GM23248 (cell line): ENCODE measurements at regions not wholly inside any gene's neighbourhood (a gene's known extent, or its start where the extent isn't known, plus 50 kb on each side); places are given as distances from the start of the nearest gene placed in this dataset.
"Not testable (repeated sequence)": the region's sequence is repeated elsewhere in the genome, so short reads cannot be mapped to it uniquely, and the experiment has no call there.

Experiments used
- DNase-seq: peaks from one replicate; pipeline ENCODE4 v3.0.0-alpha.2; 2015
- H2AFZ ChIP-seq: fragments of 200-600 bp; sonication (generic); 2 replicates; pipeline ENCODE4 v1.6.1; 2016; ENCODE audit warnings: antibody characterized with exemption
- H3F3A ChIP-seq: fragments of 200-600 bp; sonication (generic); 2 replicates; pipeline ENCODE4 v1.6.1; 2016; ENCODE audit warnings: mild to moderate bottlenecking, antibody characterized with exemption, mixed run types; ENCODE audit not compliant: insufficient read depth
- H3K27ac ChIP-seq: fragments of 200-600 bp; sonication (generic); 2 replicates; pipeline ENCODE4 v1.5.1; 2016; ENCODE audit warnings: mild to moderate bottlenecking
- H3K27me3 ChIP-seq: fragments of 200-600 bp; sonication (generic); replicated peaks from 2 replicates; pipeline ENCODE4 v1.6.1; 2016; ENCODE audit warnings: mild to moderate bottlenecking; ENCODE audit not compliant: insufficient read depth
- H3K36me3 ChIP-seq: fragments of 200-600 bp; sonication (generic); 2 replicates; pipeline ENCODE4 v1.6.1; 2016; ENCODE audit warnings: low read depth, mild to moderate bottlenecking
- H3K4me1 ChIP-seq: fragments of 200-600 bp; sonication (generic); 2 replicates; pipeline ENCODE4 v1.6.1; 2016; ENCODE audit warnings: mild to moderate bottlenecking; ENCODE audit not compliant: insufficient read depth
- H3K4me2 ChIP-seq: fragments of 200-600 bp; sonication (generic); one replicate; pipeline ENCODE4 v1.6.1; 2016; ENCODE audit warnings: mild to moderate bottlenecking; ENCODE audit not compliant: unreplicated experiment
- H3K4me3 ChIP-seq: fragments of 200-600 bp; sonication (generic); 2 replicates; pipeline ENCODE4 v1.5.1; 2016; ENCODE audit warnings: mild to moderate bottlenecking
- H3K79me2 ChIP-seq: fragments of 200-600 bp; sonication (generic); 2 replicates; pipeline ENCODE4 v1.6.1; 2016; ENCODE audit warnings: mild to moderate bottlenecking; ENCODE audit not compliant: insufficient read depth
- H3K9ac ChIP-seq: fragments of 200-600 bp; sonication (generic); 2 replicates; pipeline ENCODE4 v1.6.1; 2016; ENCODE audit warnings: mild to moderate bottlenecking
- H3K9me2 ChIP-seq: fragments of 200-600 bp; sonication (generic); 2 replicates; pipeline ENCODE4 v1.6.1; 2016; ENCODE audit warnings: mixed run types, mild to moderate bottlenecking, moderate library complexity; ENCODE audit not compliant: insufficient read depth
- H3K9me3 ChIP-seq: fragments of 200-600 bp; sonication (generic); one replicate; pipeline ENCODE4 v1.6.1; 2017; ENCODE audit warnings: low read depth
- H4K20me1 ChIP-seq: fragments of 200-600 bp; sonication (generic); 2 replicates; pipeline ENCODE4 v1.6.0; 2016; ENCODE audit not compliant: insufficient read depth
- EZH2 ChIP-seq: fragments of 200-600 bp; sonication (generic); IDR thresholded peaks from 2 replicates; pipeline ENCODE4 v1.6.1; 2018; ENCODE audit warnings: antibody characterized with exemption, mild to moderate bottlenecking; ENCODE audit not compliant: insufficient read depth, poor library complexity, severe bottlenecking
- EZH2phosphoT487 ChIP-seq: fragments of 200-600 bp; sonication (generic); IDR thresholded peaks from 2 replicates; pipeline ENCODE4 v1.6.1; 2018; ENCODE audit warnings: antibody characterized with exemption, moderate library complexity, mild to moderate bottlenecking, low read depth; ENCODE audit not compliant: insufficient read depth
- WGBS, 2 experiments: methylation state at CpG; one replicate each; pipeline ENCODE4 v1.1.6; 2015 to 2017; ENCODE audit warnings: low lambda C conversion rate in 2 of 2, low coverage in 1 of 2; ENCODE audit errors: missing lambda C conversion rate in 2 of 2; 5-methylcytosine and 5-hydroxymethylcytosine counted together
- in situ Hi-C: fragments of 300-500 bp; cut with MboI; formaldehyde crosslinking; loops from 2 replicates; pipeline ENCODE4 v1.15.0; 2020

DNA sequence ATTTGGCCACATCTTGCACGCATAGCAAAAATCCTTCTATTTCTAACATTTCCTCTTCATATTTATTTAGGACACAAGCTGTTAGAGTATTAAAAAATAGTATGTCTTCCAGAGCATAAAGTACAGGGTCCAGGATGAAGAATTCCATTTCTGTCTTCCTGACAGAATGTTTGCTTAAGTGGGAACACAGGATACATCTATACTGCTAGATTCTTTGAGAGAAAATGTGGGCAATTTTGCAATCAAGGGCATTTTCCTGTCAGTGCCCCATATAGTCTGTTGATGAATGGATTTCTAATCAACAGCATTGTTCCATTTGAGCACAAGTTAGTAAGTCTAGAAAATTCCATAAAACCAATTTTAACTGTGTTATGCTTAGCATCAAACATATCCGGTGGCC is 409.9 kb downstream of the CPS1 start:
- 25 to 39% methylated on average over 2 of the region's 2 CpGs for WGBS, 2 experiments

DNA sequence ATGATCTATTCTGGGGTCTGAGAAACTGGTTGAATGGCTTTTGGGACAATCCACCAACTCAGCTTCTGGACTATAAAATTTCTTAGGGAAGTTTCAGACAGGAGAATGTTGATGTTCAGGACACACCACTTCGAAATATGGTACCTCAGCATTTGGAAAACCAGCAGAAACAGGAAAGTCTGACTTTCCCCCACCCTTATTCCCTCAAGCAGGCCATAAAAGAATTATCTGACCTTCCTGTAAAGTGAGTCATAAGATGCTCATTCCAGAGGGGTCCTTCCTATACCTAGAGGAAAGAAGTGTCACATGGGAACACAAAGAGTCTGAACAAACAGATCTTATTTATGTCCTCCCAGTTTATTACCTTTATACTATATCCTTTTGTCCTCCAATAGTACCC is 415.0 kb downstream of the CPS1 start:
- no peaks in the 10 kb centered on the region for H3K79me2 ChIP-seq
- no peak overlapping the region for H3K9ac ChIP-seq
- no peak overlapping the region for H3K4me3 ChIP-seq
- no peaks in the 10 kb centered on the region for H3K4me1 ChIP-seq
- H3K27me3 ChIP-seq, result no peaks in the 10 kb centered on the region
- no peak overlapping the region for H3K4me2 ChIP-seq
- no peaks in the 10 kb centered on the region for H4K20me1 ChIP-seq
- WGBS, 2 experiments, result 0 to 5% methylated on average over 1 of the region's 1 CpG
- H3K9me2 ChIP-seq, result no peaks in the 10 kb centered on the region
- H3K36me3 ChIP-seq, result no peaks in the 10 kb centered on the region
- no peak for DNase-seq
- TF ChIP-seq EZH2phosphoT487, result no peak
- no peak for TF ChIP-seq EZH2
- H3K9me3 ChIP-seq, result no peaks in the 10 kb centered on the region
- no peaks in the 10 kb centered on the region for H3F3A ChIP-seq
- H2AFZ ChIP-seq, result no peak overlapping the region
- in situ Hi-C loops, result no loop called here
- H3K27ac ChIP-seq, result no peak overlapping the region

More for the DNA sequence above, 409.9 kb downstream of the CPS1 start:
- DNase-seq, result no peak
- Histone ChIP-seq H3K9me2 (no peaks in the 10 kb centered on the region), H3K27me3 (no peaks in the 10 kb centered on the region), H3K9me3 (no peaks in the 10 kb centered on the region), H3F3A (no peaks in the 10 kb centered on the region), H3K4me1 (no peaks in the 10 kb centered on the region), H4K20me1 (no peaks in the 10 kb centered on the region), H3K36me3 (no peaks in the 10 kb centered on the region), H3K4me3 (no peak overlapping the region), H3K27ac (no peak overlapping the region), H3K4me2 (no peak overlapping the region), H3K79me2 (no peaks in the 10 kb centered on the region), H2AFZ (no peak overlapping the region), H3K9ac (no peak overlapping the region)
- in situ Hi-C loops, result no loop called here
- TF ChIP-seq EZH2phosphoT487 (no peak), EZH2 (no peak)

DNA sequence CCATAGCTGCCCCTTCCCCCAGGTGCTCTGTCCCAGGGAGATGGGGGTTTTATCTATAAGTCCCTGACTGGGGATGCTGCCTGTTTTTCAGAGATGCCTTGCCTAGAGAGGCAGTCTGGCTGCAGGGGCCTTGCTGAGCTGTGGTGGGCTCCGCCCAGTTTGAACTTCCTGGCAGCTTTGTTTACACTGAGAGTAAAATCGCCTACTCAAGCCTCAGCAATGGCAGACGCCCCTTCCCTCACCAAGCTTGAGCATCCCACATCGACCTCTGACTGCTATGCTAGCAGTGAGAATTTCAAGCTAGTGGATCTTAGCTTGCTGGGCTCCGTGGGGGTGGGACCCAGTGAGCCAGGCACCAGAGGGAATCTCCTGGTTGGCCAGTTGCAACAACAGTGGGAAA is 430.4 kb downstream of the CPS1 start:
- 12 to 14% methylated on average over 5 of the region's 5 CpGs for WGBS, 2 experiments

GRCh38 chr2:210991107-210991506 is 434.7 kb downstream of the CPS1 start:
- no peaks in the 10 kb centered on the region for H3K36me3 ChIP-seq
- H3K27me3 ChIP-seq, result no peaks in the 10 kb centered on the region
- H3K4me1 ChIP-seq, result no peaks in the 10 kb centered on the region
- no peak overlapping the region for H3K9ac ChIP-seq
- DNase-seq, result no peak
- in situ Hi-C loops, result no loop called here
- TF ChIP-seq EZH2phosphoT487, result no peak
- TF ChIP-seq EZH2, result no peak
- H3F3A ChIP-seq, result no peaks in the 10 kb centered on the region
- no peak overlapping the region for H3K4me2 ChIP-seq
- no peak overlapping the region for H3K4me3 ChIP-seq
- no peaks in the 10 kb centered on the region for H4K20me1 ChIP-seq
- no peaks in the 10 kb centered on the region for H3K9me2 ChIP-seq
- 32% methylated on average over 3 of the region's 3 CpGs for WGBS, 2 experiments
- H3K79me2 ChIP-seq, result no peaks in the 10 kb centered on the region
- no peaks in the 10 kb centered on the region for H3K9me3 ChIP-seq
- H3K27ac ChIP-seq, result no peak overlapping the region
- H2AFZ ChIP-seq, result no peak overlapping the region

More for the DNA sequence above, 430.4 kb downstream of the CPS1 start:
- H3K27ac ChIP-seq, H3K79me2 ChIP-seq, H3K36me3 ChIP-seq, H3K4me2 ChIP-seq, H3K4me1 ChIP-seq, in situ Hi-C loops, H3K27me3 ChIP-seq, H3K9me2 ChIP-seq, DNase-seq, H3K9me3 ChIP-seq, H3F3A ChIP-seq, H3K9ac ChIP-seq, H4K20me1 ChIP-seq, H2AFZ ChIP-seq, H3K4me3 ChIP-seq: not testable (repeated sequence)

DNA sequence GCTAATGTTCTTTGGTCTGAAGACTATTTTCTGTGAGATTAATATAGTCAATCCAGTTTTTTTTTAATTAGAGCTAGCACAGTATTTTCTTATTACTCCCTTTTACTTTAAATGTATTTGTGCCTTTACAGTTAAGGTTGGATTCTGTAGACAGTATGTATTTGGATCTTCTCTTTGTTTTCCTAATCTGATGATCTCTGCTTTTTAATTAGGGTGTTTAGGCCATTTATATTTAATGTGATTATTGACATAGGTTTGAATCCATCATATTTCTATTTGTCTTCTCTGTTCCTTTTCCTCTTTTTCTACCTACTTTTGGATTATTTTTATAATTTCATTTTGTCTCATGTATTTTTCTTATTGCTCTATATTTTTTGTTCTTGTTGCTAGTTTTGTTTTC is 437.7 kb downstream of the CPS1 start:
- no peaks in the 10 kb centered on the region for H3K79me2 ChIP-seq
- in situ Hi-C loops, result no loop called here

More for the DNA sequence above, 437.7 kb downstream of the CPS1 start:
- Histone ChIP-seq H3K9ac (no peak overlapping the region), H3K4me1 (no peaks in the 10 kb centered on the region), H3K9me2 (no peaks in the 10 kb centered on the region), H2AFZ (no peak overlapping the region), H3F3A (no peaks in the 10 kb centered on the region), H3K9me3 (no peaks in the 10 kb centered on the region), H3K4me2 (no peak overlapping the region), H4K20me1 (no peaks in the 10 kb centered on the region), H3K4me3 (no peak overlapping the region), H3K27me3 (no peaks in the 10 kb centered on the region), H3K27ac (no peak overlapping the region), H3K36me3 (no peaks in the 10 kb centered on the region)
- TF ChIP-seq EZH2 (no peak), EZH2phosphoT487 (no peak)
- no peak for DNase-seq
